ENCODE measurements at regions not wholly inside any gene's neighbourhood (a gene's known extent, or its start where the extent isn't known, plus 50 kb on each side); places are given as distances from the start of the nearest gene placed in this dataset.

GRCh38 chr10:29828440-29828894 is 193.7 kb upstream of the SVIL start:
- H3K4me3 ChIP-seq (ENCODE audit: insufficient read length, low read depth): no peak overlapping the region
- no peaks in the 10 kb centered on the region for H3K9me3 ChIP-seq (ENCODE audit: insufficient read depth, low read length)
- no peaks in the 10 kb centered on the region for H3K36me3 ChIP-seq (ENCODE audit: insufficient read depth, insufficient read length, low read length)
- no peak overlapping the region for H3K9ac ChIP-seq (ENCODE audit: insufficient read length, low read depth)
- TF ChIP-seq ZNF274 (IDR thresholded peaks at IDR 0.05; ENCODE audit: low read depth, low read length) (no peak), SUZ12 (IDR thresholded peaks at IDR 0.05; ENCODE audit: extremely low read depth, insufficient read depth, insufficient read length) (no peak), YY1 (IDR thresholded peaks at IDR 0.05; ENCODE audit: insufficient read depth, insufficient read length) (no peak)
- H3K4me1 ChIP-seq (ENCODE audit: insufficient read depth, insufficient read length): no peaks in the 10 kb centered on the region
- H3K27me3 ChIP-seq (ENCODE audit: insufficient read depth, insufficient read length): no peaks in the 10 kb centered on the region
- DNase-seq (ENCODE audit: low read depth, low spot score): no peak

GRCh38 chr10:29827512-29827911 is 192.7 kb upstream of the SVIL start:
- H3K9ac ChIP-seq (ENCODE audit: insufficient read length, low read depth): no peak overlapping the region
- no peak for DNase-seq (ENCODE audit: low read depth, low spot score)
- H3K4me3 ChIP-seq (ENCODE audit: insufficient read length, low read depth): no peak overlapping the region
- no peaks in the 10 kb centered on the region for H3K27me3 ChIP-seq (ENCODE audit: insufficient read depth, insufficient read length)
- H3K9me3 ChIP-seq (ENCODE audit: insufficient read depth, low read length): no peaks in the 10 kb centered on the region
- no peaks in the 10 kb centered on the region for H3K36me3 ChIP-seq (ENCODE audit: insufficient read depth, insufficient read length, low read length)
- TF ChIP-seq ZNF274 (IDR thresholded peaks at IDR 0.05; ENCODE audit: low read depth, low read length): no peak
- no peak for TF ChIP-seq SUZ12 (IDR thresholded peaks at IDR 0.05; ENCODE audit: extremely low read depth, insufficient read depth, insufficient read length)
- no peak for TF ChIP-seq YY1 (IDR thresholded peaks at IDR 0.05; ENCODE audit: insufficient read depth, insufficient read length)
- no peaks in the 10 kb centered on the region for H3K4me1 ChIP-seq (ENCODE audit: insufficient read depth, insufficient read length)

DNA sequence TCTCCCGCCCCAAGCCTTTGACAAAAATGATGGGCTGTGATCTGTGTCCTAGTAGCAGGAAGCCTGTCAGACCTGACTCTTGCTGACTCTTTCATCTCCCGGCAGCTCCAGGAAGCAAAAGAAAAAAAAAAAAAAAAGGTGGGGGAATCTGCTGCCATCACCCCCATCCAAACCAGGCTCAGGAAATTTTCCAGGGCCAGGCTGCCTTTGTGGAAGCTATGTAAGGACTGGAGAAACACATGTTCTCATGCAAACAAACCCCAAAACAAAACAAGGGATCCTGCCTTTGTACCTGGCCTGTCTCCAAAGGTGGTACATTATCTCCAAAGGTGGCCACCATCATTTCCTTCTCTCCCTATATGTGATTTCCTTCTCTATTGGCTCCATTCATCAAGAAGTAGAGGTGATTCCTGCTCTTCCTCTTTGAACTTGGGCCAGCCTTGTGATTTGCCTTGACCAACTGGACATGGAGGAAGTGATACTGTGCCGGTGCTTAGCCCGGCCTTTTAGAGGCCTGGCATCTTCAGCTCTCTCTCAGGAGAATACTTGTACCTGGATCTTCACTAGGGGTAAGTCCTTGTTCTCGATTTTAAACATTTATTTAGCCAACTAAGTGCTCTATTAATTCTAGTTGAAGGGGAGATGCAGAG is 192.2 kb upstream of the SVIL start:
- Histone ChIP-seq H3K27me3 (ENCODE audit: insufficient read depth, insufficient read length) (no peaks in the 10 kb centered on the region), H3K9me3 (ENCODE audit: insufficient read depth, low read length) (no peaks in the 10 kb centered on the region), H3K4me1 (ENCODE audit: insufficient read depth, insufficient read length) (no peaks in the 10 kb centered on the region), H3K36me3 (ENCODE audit: insufficient read depth, insufficient read length, low read length) (no peaks in the 10 kb centered on the region), H3K4me3 (ENCODE audit: insufficient read length, low read depth) (no peak overlapping the region), H3K9ac (ENCODE audit: insufficient read length, low read depth) (no peak overlapping the region)
- DNase-seq (ENCODE audit: low read depth, low spot score): no peak
- TF ChIP-seq YY1 (IDR thresholded peaks at IDR 0.05; ENCODE audit: insufficient read depth, insufficient read length) (no peak), SUZ12 (IDR thresholded peaks at IDR 0.05; ENCODE audit: extremely low read depth, insufficient read depth, insufficient read length) (no peak), ZNF274 (IDR thresholded peaks at IDR 0.05; ENCODE audit: low read depth, low read length) (no peak)

DNA sequence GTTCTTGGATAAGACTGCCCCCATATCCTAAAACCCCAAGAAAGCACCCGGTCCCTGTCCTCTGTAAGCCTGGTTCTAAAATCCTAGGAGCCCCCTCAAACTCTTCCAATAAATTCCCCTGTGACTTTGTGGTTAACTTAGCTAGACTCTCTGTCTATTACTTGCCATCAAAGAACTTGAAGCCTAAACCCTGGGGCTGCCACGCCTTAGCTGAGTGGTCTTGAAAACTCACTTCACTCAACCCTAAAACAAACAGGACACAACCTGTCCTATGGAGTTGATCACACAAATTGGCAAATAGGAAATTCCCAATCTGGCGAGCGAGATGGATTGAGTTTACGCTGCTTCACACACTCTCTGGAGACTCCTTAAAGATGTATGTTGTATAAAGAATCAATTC is 191.4 kb upstream of the SVIL start:
- no peak overlapping the region for H3K9ac ChIP-seq (ENCODE audit: insufficient read length, low read depth)
- no peak for TF ChIP-seq YY1 (IDR thresholded peaks at IDR 0.05; ENCODE audit: insufficient read depth, insufficient read length)
- TF ChIP-seq SUZ12 (IDR thresholded peaks at IDR 0.05; ENCODE audit: extremely low read depth, insufficient read depth, insufficient read length): no peak
- no peak for TF ChIP-seq ZNF274 (IDR thresholded peaks at IDR 0.05; ENCODE audit: low read depth, low read length)

DNA sequence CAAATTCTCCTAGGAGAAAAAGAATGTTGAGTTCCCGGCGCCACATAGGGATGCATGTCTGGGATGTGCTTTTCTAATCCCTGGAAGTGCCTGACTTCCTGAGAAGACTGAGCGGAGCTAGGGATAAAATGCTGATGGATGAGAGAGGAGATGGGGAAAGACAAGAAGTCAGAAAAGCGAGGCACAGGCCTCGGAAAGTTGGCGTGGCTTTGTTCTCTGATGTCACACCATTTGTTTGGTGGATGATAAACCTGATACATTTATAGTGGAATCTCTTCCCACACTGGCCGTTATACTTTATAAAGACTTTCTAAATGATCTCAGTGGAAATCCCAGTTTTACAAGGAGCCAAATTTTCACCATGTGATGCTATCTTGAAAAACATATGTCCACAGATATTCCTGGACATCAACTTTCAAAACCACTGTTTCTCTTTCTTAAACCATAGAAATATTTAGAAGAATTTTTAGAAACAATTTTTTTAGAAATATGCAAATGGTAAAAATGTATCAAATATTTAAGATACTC is 188.8 kb upstream of the SVIL start:
- Histone ChIP-seq H3K27me3 (ENCODE audit: insufficient read depth, insufficient read length) (no peaks in the 10 kb centered on the region), H3K4me3 (ENCODE audit: insufficient read length, low read depth) (no peak overlapping the region), H3K36me3 (ENCODE audit: insufficient read depth, insufficient read length, low read length) (no peaks in the 10 kb centered on the region), H3K9me3 (ENCODE audit: insufficient read depth, low read length) (no peaks in the 10 kb centered on the region), H3K9ac (ENCODE audit: insufficient read length, low read depth) (no peak overlapping the region), H3K4me1 (ENCODE audit: insufficient read depth, insufficient read length) (no peaks in the 10 kb centered on the region)
- TF ChIP-seq SUZ12 (IDR thresholded peaks at IDR 0.05; ENCODE audit: extremely low read depth, insufficient read depth, insufficient read length): no peak
- no peak for TF ChIP-seq ZNF274 (IDR thresholded peaks at IDR 0.05; ENCODE audit: low read depth, low read length)
- no peak for TF ChIP-seq YY1 (IDR thresholded peaks at IDR 0.05; ENCODE audit: insufficient read depth, insufficient read length)
- DNase-seq (ENCODE audit: low read depth, low spot score): no peak

More for the DNA sequence above, 191.4 kb upstream of the SVIL start:
- H3K4me1 ChIP-seq (ENCODE audit: insufficient read depth, insufficient read length): no peaks in the 10 kb centered on the region
- H3K36me3 ChIP-seq (ENCODE audit: insufficient read depth, insufficient read length, low read length): no peaks in the 10 kb centered on the region
- H3K4me3 ChIP-seq (ENCODE audit: insufficient read length, low read depth): no peak overlapping the region
- H3K27me3 ChIP-seq (ENCODE audit: insufficient read depth, insufficient read length): no peaks in the 10 kb centered on the region
- DNase-seq (ENCODE audit: low read depth, low spot score): no peak
- H3K9me3 ChIP-seq (ENCODE audit: insufficient read depth, low read length): no peaks in the 10 kb centered on the region

GRCh38 chr10:29820890-29821461 is 186.2 kb upstream of the SVIL start:
- Histone ChIP-seq H3K27me3 (ENCODE audit: insufficient read depth, insufficient read length) (no peaks in the 10 kb centered on the region), H3K4me1 (ENCODE audit: insufficient read depth, insufficient read length) (no peaks in the 10 kb centered on the region), H3K36me3 (ENCODE audit: insufficient read depth, insufficient read length, low read length) (no peaks in the 10 kb centered on the region), H3K9ac (ENCODE audit: insufficient read length, low read depth) (no peak overlapping the region), H3K4me3 (ENCODE audit: insufficient read length, low read depth) (no peak overlapping the region), H3K9me3 (ENCODE audit: insufficient read depth, low read length) (no peaks in the 10 kb centered on the region)
- TF ChIP-seq YY1 (IDR thresholded peaks at IDR 0.05; ENCODE audit: insufficient read depth, insufficient read length) (no peak), SUZ12 (IDR thresholded peaks at IDR 0.05; ENCODE audit: extremely low read depth, insufficient read depth, insufficient read length) (no peak), ZNF274 (IDR thresholded peaks at IDR 0.05; ENCODE audit: low read depth, low read length) (no peak)
- DNase-seq (ENCODE audit: low read depth, low spot score): no peak

DNA sequence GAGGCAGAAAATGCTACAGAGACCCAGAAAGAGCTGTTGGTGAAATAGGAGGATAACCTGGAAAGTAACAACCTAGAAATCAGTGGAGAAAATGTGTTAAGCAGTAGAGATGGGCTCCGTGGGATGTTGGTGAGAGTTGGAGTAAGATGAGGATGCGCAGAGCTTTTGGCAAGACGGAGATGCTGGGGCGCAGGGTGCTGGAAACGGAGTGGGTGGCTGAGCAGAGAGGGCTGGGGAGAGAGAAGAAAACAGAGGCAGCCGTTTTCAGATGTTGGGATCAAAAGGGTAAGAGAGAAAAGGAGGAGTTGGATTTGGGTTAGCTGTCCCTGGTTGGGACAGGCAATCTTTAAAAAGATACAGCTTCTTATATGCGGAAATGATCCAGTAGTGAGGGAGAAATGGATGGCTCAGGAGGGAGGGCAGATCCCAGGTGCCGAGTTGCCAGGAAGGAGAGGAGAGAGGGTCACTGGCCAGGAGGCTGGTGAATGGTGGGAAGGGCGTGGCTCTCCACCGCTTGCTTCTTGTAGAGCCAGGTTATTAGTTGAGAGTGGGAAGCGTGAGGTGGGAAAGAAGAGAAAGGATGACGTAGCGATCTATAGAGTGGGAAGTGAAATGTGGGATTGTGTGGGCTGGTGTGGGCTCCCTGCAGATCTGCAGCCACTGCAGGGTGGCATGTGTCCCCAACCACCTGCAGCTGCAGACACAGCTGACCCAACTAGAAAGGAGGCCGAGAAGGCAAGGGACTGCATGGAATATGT is 182.2 kb upstream of the SVIL start:
- Histone ChIP-seq H3K9me3 (ENCODE audit: insufficient read depth, low read length) (no peaks in the 10 kb centered on the region), H3K36me3 (ENCODE audit: insufficient read depth, insufficient read length, low read length) (no peaks in the 10 kb centered on the region), H3K9ac (ENCODE audit: insufficient read length, low read depth) (no peak overlapping the region), H3K4me1 (ENCODE audit: insufficient read depth, insufficient read length) (peaks cover 4% of the 10 kb centered on the region), H3K4me3 (ENCODE audit: insufficient read length, low read depth) (no peak overlapping the region), H3K27me3 (ENCODE audit: insufficient read depth, insufficient read length) (no peaks in the 10 kb centered on the region)
- TF ChIP-seq ZNF274 (IDR thresholded peaks at IDR 0.05; ENCODE audit: low read depth, low read length): no peak
- no peak for DNase-seq (ENCODE audit: low read depth, low spot score)
